ENCODE measurements at regions not wholly inside any gene's neighbourhood (a gene's known extent, or its start where the extent isn't known, plus 50 kb on each side); places are given as distances from the start of the nearest gene placed in this dataset.

DNA sequence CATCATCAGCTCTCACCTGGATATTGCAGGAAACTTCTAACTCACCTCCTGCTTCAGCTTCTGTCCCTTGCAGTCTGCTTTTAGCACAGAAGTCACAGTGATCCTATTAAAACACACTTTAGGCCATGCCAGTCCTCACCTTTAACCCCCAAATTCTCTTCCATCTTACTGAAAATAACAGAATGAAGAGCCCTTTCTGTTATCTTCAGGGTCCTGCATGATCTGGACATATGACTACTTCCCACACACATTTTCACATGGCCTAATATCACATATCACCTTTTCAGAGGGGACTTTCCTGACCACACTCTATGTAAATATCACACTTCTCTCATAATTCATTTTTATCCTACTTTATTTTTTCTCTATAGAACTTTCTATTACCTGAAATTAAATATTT, 550.6 kb upstream of the CLINT1 start:
- TF ChIP-seq, protein P1, sequence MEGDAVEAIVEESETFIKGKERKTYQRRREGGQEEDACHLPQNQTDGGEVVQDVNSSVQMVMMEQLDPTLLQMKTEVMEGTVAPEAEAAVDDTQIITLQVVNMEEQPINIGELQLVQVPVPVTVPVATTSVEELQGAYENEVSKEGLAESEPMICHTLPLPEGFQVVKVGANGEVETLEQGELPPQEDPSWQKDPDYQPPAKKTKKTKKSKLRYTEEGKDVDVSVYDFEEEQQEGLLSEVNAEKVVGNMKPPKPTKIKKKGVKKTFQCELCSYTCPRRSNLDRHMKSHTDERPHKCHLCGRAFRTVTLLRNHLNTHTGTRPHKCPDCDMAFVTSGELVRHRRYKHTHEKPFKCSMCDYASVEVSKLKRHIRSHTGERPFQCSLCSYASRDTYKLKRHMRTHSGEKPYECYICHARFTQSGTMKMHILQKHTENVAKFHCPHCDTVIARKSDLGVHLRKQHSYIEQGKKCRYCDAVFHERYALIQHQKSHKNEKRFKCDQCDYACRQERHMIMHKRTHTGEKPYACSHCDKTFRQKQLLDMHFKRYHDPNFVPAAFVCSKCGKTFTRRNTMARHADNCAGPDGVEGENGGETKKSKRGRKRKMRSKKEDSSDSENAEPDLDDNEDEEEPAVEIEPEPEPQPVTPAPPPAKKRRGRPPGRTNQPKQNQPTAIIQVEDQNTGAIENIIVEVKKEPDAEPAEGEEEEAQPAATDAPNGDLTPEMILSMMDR (IDR thresholded peaks at IDR 0.05; ENCODE audit: low read length), result no peak
- TF ChIP-seq EZH2 (IDR thresholded peaks at IDR 0.05; ENCODE audit: borderline replicate concordance, low read length), result no peak
